ENCODE measurements at regions not wholly inside any gene's neighbourhood (a gene's known extent, or its start where the extent isn't known, plus 50 kb on each side); places are given as distances from the start of the nearest gene placed in this dataset.
"Not testable (repeated sequence)": the region's sequence is repeated elsewhere in the genome, so short reads cannot be mapped to it uniquely, and the experiment has no call there.

GRCh38 chr14:48027115-48027514 is 351.7 kb upstream of the MDGA2 start:
- no peak for ATAC-seq (ENCODE audit: low read depth)
- DNase-seq (ENCODE audit: low spot score): no peak
- Histone ChIP-seq H3K27me3 (ENCODE audit: insufficient read depth, poor library complexity, severe bottlenecking) (peaks cover 7% of the 10 kb centered on the region), H3K9me3 (ENCODE audit: severe bottlenecking) (no peaks in the 10 kb centered on the region), H3K4me3 (ENCODE audit: severe bottlenecking) (no peak overlapping the region), H3K27ac (ENCODE audit: poor library complexity, severe bottlenecking) (no peak overlapping the region), H3K4me1 (ENCODE audit: insufficient read depth, poor library complexity, severe bottlenecking) (no peaks in the 10 kb centered on the region), H3K36me3 (ENCODE audit: low read depth) (no peaks in the 10 kb centered on the region)
- TF ChIP-seq, protein P1, sequence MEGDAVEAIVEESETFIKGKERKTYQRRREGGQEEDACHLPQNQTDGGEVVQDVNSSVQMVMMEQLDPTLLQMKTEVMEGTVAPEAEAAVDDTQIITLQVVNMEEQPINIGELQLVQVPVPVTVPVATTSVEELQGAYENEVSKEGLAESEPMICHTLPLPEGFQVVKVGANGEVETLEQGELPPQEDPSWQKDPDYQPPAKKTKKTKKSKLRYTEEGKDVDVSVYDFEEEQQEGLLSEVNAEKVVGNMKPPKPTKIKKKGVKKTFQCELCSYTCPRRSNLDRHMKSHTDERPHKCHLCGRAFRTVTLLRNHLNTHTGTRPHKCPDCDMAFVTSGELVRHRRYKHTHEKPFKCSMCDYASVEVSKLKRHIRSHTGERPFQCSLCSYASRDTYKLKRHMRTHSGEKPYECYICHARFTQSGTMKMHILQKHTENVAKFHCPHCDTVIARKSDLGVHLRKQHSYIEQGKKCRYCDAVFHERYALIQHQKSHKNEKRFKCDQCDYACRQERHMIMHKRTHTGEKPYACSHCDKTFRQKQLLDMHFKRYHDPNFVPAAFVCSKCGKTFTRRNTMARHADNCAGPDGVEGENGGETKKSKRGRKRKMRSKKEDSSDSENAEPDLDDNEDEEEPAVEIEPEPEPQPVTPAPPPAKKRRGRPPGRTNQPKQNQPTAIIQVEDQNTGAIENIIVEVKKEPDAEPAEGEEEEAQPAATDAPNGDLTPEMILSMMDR (IDR thresholded peaks at IDR 0.05; ENCODE audit: poor library complexity, severe bottlenecking): no peak

- ATAC-seq (ENCODE audit: low read depth): no peak
These were observed 348.5 kb upstream of the MDGA2 start for GRCh38 chr14:48023881-48024280.

GRCh38 chr14:48011484-48011883 is 336.1 kb upstream of the MDGA2 start:
- not testable (repeated sequence) for H3K36me3 ChIP-seq (ENCODE audit: low read depth); H3K9me3 ChIP-seq (ENCODE audit: severe bottlenecking); H3K4me3 ChIP-seq (ENCODE audit: severe bottlenecking); H3K4me1 ChIP-seq (ENCODE audit: insufficient read depth, poor library complexity, severe bottlenecking); ATAC-seq (ENCODE audit: low read depth); DNase-seq (ENCODE audit: low spot score); H3K27ac ChIP-seq (ENCODE audit: poor library complexity, severe bottlenecking)
- H3K27me3 ChIP-seq (ENCODE audit: insufficient read depth, poor library complexity, severe bottlenecking): peaks cover 38% of the 10 kb centered on the region

More at GRCh38 chr14:48023881-48024280, 348.5 kb upstream of the MDGA2 start:
- Histone ChIP-seq H3K4me3 (ENCODE audit: severe bottlenecking) (no peak overlapping the region), H3K9me3 (ENCODE audit: severe bottlenecking) (no peaks in the 10 kb centered on the region), H3K4me1 (ENCODE audit: insufficient read depth, poor library complexity, severe bottlenecking) (no peaks in the 10 kb centered on the region), H3K27ac (ENCODE audit: poor library complexity, severe bottlenecking) (no peak overlapping the region), H3K36me3 (ENCODE audit: low read depth) (no peaks in the 10 kb centered on the region), H3K27me3 (ENCODE audit: insufficient read depth, poor library complexity, severe bottlenecking) (peaks cover 14% of the 10 kb centered on the region)
- DNase-seq (ENCODE audit: low spot score): no peak
- TF ChIP-seq, protein P1 (IDR thresholded peaks at IDR 0.05; ENCODE audit: poor library complexity, severe bottlenecking): no peak

- Histone ChIP-seq H3K9me3 (ENCODE audit: severe bottlenecking) (no peaks in the 10 kb centered on the region), H3K4me1 (ENCODE audit: insufficient read depth, poor library complexity, severe bottlenecking) (no peaks in the 10 kb centered on the region), H3K4me3 (ENCODE audit: severe bottlenecking) (no peak overlapping the region), H3K36me3 (ENCODE audit: low read depth) (no peaks in the 10 kb centered on the region), H3K27me3 (ENCODE audit: insufficient read depth, poor library complexity, severe bottlenecking) (peaks cover 38% of the 10 kb centered on the region), H3K27ac (ENCODE audit: poor library complexity, severe bottlenecking) (no peak overlapping the region)
- ATAC-seq (ENCODE audit: low read depth) (no peak), DNase-seq (ENCODE audit: low spot score) (no peak)
- TF ChIP-seq, protein P1 (IDR thresholded peaks at IDR 0.05; ENCODE audit: poor library complexity, severe bottlenecking): no peak
These were observed 333.2 kb upstream of the MDGA2 start for GRCh38 chr14:48008646-48009045.

DNA sequence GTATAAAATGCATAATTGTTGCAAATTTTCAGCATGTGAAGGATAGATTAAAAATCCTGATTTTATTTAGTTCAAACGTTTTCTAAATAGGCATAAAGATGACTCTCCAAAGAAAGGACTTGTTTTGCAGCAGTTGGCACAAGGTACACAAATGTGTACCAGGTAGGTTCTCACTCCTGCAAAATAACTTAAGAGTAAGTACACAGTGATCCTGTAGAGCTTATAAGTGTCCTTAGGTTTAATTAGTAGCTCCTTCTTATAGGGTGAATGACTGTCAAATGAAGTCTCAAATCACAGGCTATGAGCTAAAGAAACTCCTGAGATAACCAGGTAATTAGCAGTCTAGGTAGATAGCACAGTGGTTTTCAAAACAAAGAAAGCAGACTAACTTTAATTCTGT is 330.6 kb upstream of the MDGA2 start:
- TF ChIP-seq, protein P1 (IDR thresholded peaks at IDR 0.05; ENCODE audit: poor library complexity, severe bottlenecking): no peak
- H3K36me3 ChIP-seq (ENCODE audit: low read depth): no peaks in the 10 kb centered on the region
- DNase-seq (ENCODE audit: low spot score) (no peak), ATAC-seq (ENCODE audit: low read depth) (no peak)
- no peak overlapping the region for H3K4me3 ChIP-seq (ENCODE audit: severe bottlenecking)
- H3K27ac ChIP-seq (ENCODE audit: poor library complexity, severe bottlenecking): no peak overlapping the region
- H3K27me3 ChIP-seq (ENCODE audit: insufficient read depth, poor library complexity, severe bottlenecking): peaks cover 30% of the 10 kb centered on the region
- no peaks in the 10 kb centered on the region for H3K4me1 ChIP-seq (ENCODE audit: insufficient read depth, poor library complexity, severe bottlenecking)
- no peaks in the 10 kb centered on the region for H3K9me3 ChIP-seq (ENCODE audit: severe bottlenecking)

Measured in RWPE2 (cell line).